ENCODE measurements at regions not wholly inside any gene's neighbourhood (a gene's known extent, or its start where the extent isn't known, plus 50 kb on each side); places are given as distances from the start of the nearest gene placed in this dataset.

GRCh38 chr4:173930329-173930967 is 353.0 kb downstream of the FBXO8 start:
- no peaks in the 10 kb centered on the region for H3K79me1 ChIP-seq (replicated peaks; ENCODE audit: low read length, poor library complexity, severe bottlenecking)
- H3K27me3 ChIP-seq (ENCODE audit: control insufficient read depth in 1 of 2, insufficient read depth in 1 of 2, low read length in 2 of 2) = no peaks in the 10 kb centered on the region
- H3K9ac ChIP-seq (ENCODE audit: low read length) = no peak overlapping the region
- H3K4me3 ChIP-seq (ENCODE audit: insufficient read depth in 1 of 2, low read depth in 1 of 2, low read length in 2 of 2) = no peak overlapping the region
- no peak overlapping the region for H3K4me2 ChIP-seq (ENCODE audit: low read length, poor library complexity, severe bottlenecking)
- H3K36me3 ChIP-seq (ENCODE audit: control insufficient read depth in 1 of 2, insufficient read depth in 2 of 2, low read depth in 1 of 2, low read length in 2 of 2) = no peaks in the 10 kb centered on the region
- no peak overlapping the region for H3K27ac ChIP-seq (ENCODE audit: low read length, poor library complexity, severe bottlenecking)
- H3K4ac ChIP-seq (ENCODE audit: low read depth in 1 of 2, low read length in 2 of 2) = no peak overlapping the region
- H2BK5ac ChIP-seq (ENCODE audit: low read depth, low read length, poor library complexity, severe bottlenecking) = no peak overlapping the region
- no peak overlapping the region for H2AFZ ChIP-seq (ENCODE audit: low read depth, low read length)
- 84% methylated on average over 7 of the region's 8 CpGs for WGBS
- H2BK120ac ChIP-seq (ENCODE audit: low read depth, low read length) = no peak overlapping the region
- no peak overlapping the region for H2AK5ac ChIP-seq (ENCODE audit: low read length, severe bottlenecking)
- no peak overlapping the region for H3K23ac ChIP-seq (ENCODE audit: low read length in 2 of 2)
- H4K8ac ChIP-seq (ENCODE audit: low read length) = no peak overlapping the region
- H2BK12ac ChIP-seq (ENCODE audit: low read length in 2 of 2) = no peak overlapping the region
- no peak overlapping the region for H4K91ac ChIP-seq (ENCODE audit: low read length)
- no peak for DNase-seq
- H3K4me1 ChIP-seq (ENCODE audit: control insufficient read depth, insufficient read depth, low read depth, low read length) = no peaks in the 10 kb centered on the region
- H3K9me3 ChIP-seq (ENCODE audit: control insufficient read depth, low read length) = no peaks in the 10 kb centered on the region
- no peak overlapping the region for H3K18ac ChIP-seq (ENCODE audit: low read depth in 1 of 2, low read length in 2 of 2)
- no peak overlapping the region for H2BK15ac ChIP-seq (ENCODE audit: low read depth, poor library complexity, severe bottlenecking)
- H3K14ac ChIP-seq (ENCODE audit: low read length in 2 of 2) = no peak overlapping the region

GRCh38 chr4:173929921-173930320 is 353.5 kb downstream of the FBXO8 start:
- Histone ChIP-seq H3K4me1 (ENCODE audit: control insufficient read depth, insufficient read depth, low read depth, low read length) (no peaks in the 10 kb centered on the region), H3K14ac (ENCODE audit: low read length in 2 of 2) (no peak overlapping the region), H2AFZ (ENCODE audit: low read depth, low read length) (no peak overlapping the region), H2AK5ac (ENCODE audit: low read length, severe bottlenecking) (no peak overlapping the region), H3K23ac (ENCODE audit: low read length in 2 of 2) (no peak overlapping the region), H3K79me1 (replicated peaks; ENCODE audit: low read length, poor library complexity, severe bottlenecking) (no peaks in the 10 kb centered on the region), H2BK12ac (ENCODE audit: low read length in 2 of 2) (no peak overlapping the region), H3K36me3 (ENCODE audit: control insufficient read depth in 1 of 2, insufficient read depth in 2 of 2, low read depth in 1 of 2, low read length in 2 of 2) (no peaks in the 10 kb centered on the region), H4K8ac (ENCODE audit: low read length) (no peak overlapping the region), H3K27ac (ENCODE audit: low read length, poor library complexity, severe bottlenecking) (no peak overlapping the region), H3K4ac (ENCODE audit: low read depth in 1 of 2, low read length in 2 of 2) (no peak overlapping the region), H3K4me3 (ENCODE audit: insufficient read depth in 1 of 2, low read depth in 1 of 2, low read length in 2 of 2) (no peak overlapping the region), H3K9me3 (ENCODE audit: control insufficient read depth, low read length) (no peaks in the 10 kb centered on the region), H3K27me3 (ENCODE audit: control insufficient read depth in 1 of 2, insufficient read depth in 1 of 2, low read length in 2 of 2) (no peaks in the 10 kb centered on the region), H3K9ac (ENCODE audit: low read length) (no peak overlapping the region), H2BK120ac (ENCODE audit: low read depth, low read length) (no peak overlapping the region), H2BK15ac (ENCODE audit: low read depth, poor library complexity, severe bottlenecking) (no peak overlapping the region), H3K4me2 (ENCODE audit: low read length, poor library complexity, severe bottlenecking) (no peak overlapping the region), H2BK5ac (ENCODE audit: low read depth, low read length, poor library complexity, severe bottlenecking) (no peak overlapping the region), H3K18ac (ENCODE audit: low read depth in 1 of 2, low read length in 2 of 2) (no peak overlapping the region), H4K91ac (ENCODE audit: low read length) (no peak overlapping the region)
- no peak for DNase-seq
- 60% methylated on average over 1 of the region's 3 CpGs for WGBS

- 73% methylated on average over 4 of the region's 4 CpGs for WGBS
- Histone ChIP-seq H3K9ac (ENCODE audit: low read length) (no peak overlapping the region), H2BK15ac (ENCODE audit: low read depth, poor library complexity, severe bottlenecking) (no peak overlapping the region), H3K36me3 (ENCODE audit: control insufficient read depth in 1 of 2, insufficient read depth in 2 of 2, low read depth in 1 of 2, low read length in 2 of 2) (no peaks in the 10 kb centered on the region), H2BK5ac (ENCODE audit: low read depth, low read length, poor library complexity, severe bottlenecking) (no peak overlapping the region), H4K8ac (ENCODE audit: low read length) (no peak overlapping the region), H3K79me1 (replicated peaks; ENCODE audit: low read length, poor library complexity, severe bottlenecking) (no peaks in the 10 kb centered on the region), H3K23ac (ENCODE audit: low read length in 2 of 2) (no peak overlapping the region), H2AK5ac (ENCODE audit: low read length, severe bottlenecking) (no peak overlapping the region), H3K4ac (ENCODE audit: low read depth in 1 of 2, low read length in 2 of 2) (no peak overlapping the region), H3K9me3 (ENCODE audit: control insufficient read depth, low read length) (no peaks in the 10 kb centered on the region), H3K4me2 (ENCODE audit: low read length, poor library complexity, severe bottlenecking) (no peak overlapping the region), H2BK12ac (ENCODE audit: low read length in 2 of 2) (no peak overlapping the region), H4K91ac (ENCODE audit: low read length) (no peak overlapping the region), H2BK120ac (ENCODE audit: low read depth, low read length) (no peak overlapping the region), H3K14ac (ENCODE audit: low read length in 2 of 2) (no peak overlapping the region), H3K4me3 (ENCODE audit: insufficient read depth in 1 of 2, low read depth in 1 of 2, low read length in 2 of 2) (no peak overlapping the region), H3K18ac (ENCODE audit: low read depth in 1 of 2, low read length in 2 of 2) (no peak overlapping the region), H3K27ac (ENCODE audit: low read length, poor library complexity, severe bottlenecking) (no peak overlapping the region), H3K4me1 (ENCODE audit: control insufficient read depth, insufficient read depth, low read depth, low read length) (no peaks in the 10 kb centered on the region), H3K27me3 (ENCODE audit: control insufficient read depth in 1 of 2, insufficient read depth in 1 of 2, low read length in 2 of 2) (no peaks in the 10 kb centered on the region), H2AFZ (ENCODE audit: low read depth, low read length) (no peak overlapping the region)
- peak; percentile 24 for DNase-seq
Measured at GRCh38 chr4:173924561-173924960, 358.9 kb downstream of the FBXO8 start.

GRCh38 chr4:173919861-173920260 is 363.6 kb downstream of the FBXO8 start:
- Histone ChIP-seq H4K91ac (ENCODE audit: low read length) (no peak overlapping the region), H3K27ac (ENCODE audit: low read length, poor library complexity, severe bottlenecking) (no peak overlapping the region), H2AFZ (ENCODE audit: low read depth, low read length) (peak overlapping the region; percentile 53), H3K9ac (ENCODE audit: low read length) (no peak overlapping the region), H3K4me2 (ENCODE audit: low read length, poor library complexity, severe bottlenecking) (no peak overlapping the region), H3K4me3 (ENCODE audit: insufficient read depth in 1 of 2, low read depth in 1 of 2, low read length in 2 of 2) (no peak overlapping the region), H3K36me3 (ENCODE audit: control insufficient read depth in 1 of 2, insufficient read depth in 2 of 2, low read depth in 1 of 2, low read length in 2 of 2) (no peaks in the 10 kb centered on the region), H3K79me1 (replicated peaks; ENCODE audit: low read length, poor library complexity, severe bottlenecking) (no peaks in the 10 kb centered on the region), H2AK5ac (ENCODE audit: low read length, severe bottlenecking) (no peak overlapping the region), H3K9me3 (ENCODE audit: control insufficient read depth, low read length) (no peaks in the 10 kb centered on the region), H4K8ac (ENCODE audit: low read length) (peak overlapping the region; percentile 51), H2BK12ac (ENCODE audit: low read length in 2 of 2) (peak overlapping the region; percentile 80 to 93), H3K27me3 (ENCODE audit: control insufficient read depth in 1 of 2, insufficient read depth in 1 of 2, low read length in 2 of 2) (no peaks in the 10 kb centered on the region), H3K4ac (ENCODE audit: low read depth in 1 of 2, low read length in 2 of 2) (peak overlapping the region; percentile 71 to 72), H3K23ac (ENCODE audit: low read length in 2 of 2) (no peak overlapping the region), H3K14ac (ENCODE audit: low read length in 2 of 2) (no peak overlapping the region), H2BK15ac (ENCODE audit: low read depth, poor library complexity, severe bottlenecking) (no peak overlapping the region), H3K4me1 (ENCODE audit: control insufficient read depth, insufficient read depth, low read depth, low read length) (no peaks in the 10 kb centered on the region), H2BK120ac (ENCODE audit: low read depth, low read length) (no peak overlapping the region), H2BK5ac (ENCODE audit: low read depth, low read length, poor library complexity, severe bottlenecking) (no peak overlapping the region), H3K18ac (ENCODE audit: low read depth in 1 of 2, low read length in 2 of 2) (peak overlapping the region; percentile 49 to 73)
- DNase-seq = no peak
- 64% methylated on average over 1 of the region's 1 CpG for WGBS

Data from mesenchymal stem cell (in vitro differentiated cells and primary cell).